PC-9 (cell line): ENCODE measurements at regions not wholly inside any gene's neighbourhood (a gene's known extent, or its start where the extent isn't known, plus 50 kb on each side); places are given as distances from the start of the nearest gene placed in this dataset.

ENCODE experiments used
- BruUV-seq: library from RNA; stranded (reverse); fragments of 400-500 nt; replicated peaks from 2 replicates; lab custom pipeline; 2021; lab: Mats Ljungman, UMichigan
- CTCF ChIA-PET: fragments of 300-600 bp; sonication (Branson Sonifier 250); formaldehyde crosslinking; loops from one replicate; lab custom pipeline; 2022; ENCODE audit warnings: antibody characterized with exemption; lab: Charles Lee
- POLR2A ChIA-PET: fragments of 300-600 bp; sonication (Branson Sonifier 250); formaldehyde crosslinking; loops from one replicate; lab custom pipeline; 2022; ENCODE audit warnings: antibody characterized with exemption; ENCODE audit not compliant: unreplicated experiment; lab: Charles Lee
- DNase-seq, 2 experiments: peaks; one replicate each; pipeline versions ENCODE4 v3.0.0 to v3.0.0-alpha.2; 2015 to 2022; ENCODE audit warnings: mixed read lengths in 1 of 2
- H2AFZ ChIP-seq: fragments of 200-600 bp; sonication (generic); 2 replicates; pipeline ENCODE4 v1.8.1; 2017; ENCODE audit warnings: antibody characterized with exemption
- H3F3A ChIP-seq: fragments of 200-600 bp; sonication (generic); 2 replicates; pipeline ENCODE4 v1.8.1; 2017; ENCODE audit warnings: antibody characterized with exemption, mild to moderate bottlenecking, low read depth; ENCODE audit not compliant: insufficient read depth
- H3K27ac ChIP-seq: fragments of 200-600 bp; sonication (generic); 2 replicates; pipeline ENCODE4 v1.6.1; 2016; ENCODE audit warnings: mixed run types
- H3K27me3 ChIP-seq: fragments of 200-600 bp; sonication (generic); 2 replicates; pipeline ENCODE4 v1.6.1; 2016; ENCODE audit warnings: low read depth, mixed run types; ENCODE audit not compliant: insufficient read depth
- H3K36me3 ChIP-seq: fragments of 200-600 bp; sonication (generic); 2 replicates; pipeline ENCODE4 v1.6.1; 2016; ENCODE audit warnings: low read depth, mixed run types
- H3K4me1 ChIP-seq: fragments of 200-600 bp; sonication (generic); replicated peaks from 2 replicates; pipeline ENCODE4 v1.6.1; 2016; ENCODE audit warnings: mixed run types; ENCODE audit not compliant: insufficient read depth
- H3K4me2 ChIP-seq: fragments of 200-600 bp; sonication (generic); 2 replicates; pipeline ENCODE4 v1.6.1; 2017; ENCODE audit warnings: mixed run types
- H3K4me3 ChIP-seq: fragments of 200-600 bp; sonication (generic); 2 replicates; pipeline ENCODE4 v1.6.1; 2016; ENCODE audit warnings: mixed run types
- H3K79me2 ChIP-seq: fragments of 200-600 bp; sonication (generic); 2 replicates; pipeline ENCODE4 v1.6.1; 2017; ENCODE audit warnings: low read depth, mixed run types
- H3K9me2 ChIP-seq: fragments of 200-600 bp; sonication (generic); 2 replicates; pipeline ENCODE4 v1.8.1; 2017; ENCODE audit warnings: mild to moderate bottlenecking; ENCODE audit not compliant: insufficient read depth
- H3K9me3 ChIP-seq: fragments of 200-600 bp; sonication (generic); 2 replicates; pipeline ENCODE4 v1.8.1; 2016; ENCODE audit warnings: low read depth; ENCODE audit not compliant: insufficient read depth
- H4K20me1 ChIP-seq: fragments of 200-600 bp; sonication (generic); 2 replicates; pipeline ENCODE4 v1.8.1; 2017; ENCODE audit not compliant: insufficient read depth
- CTCF ChIP-seq: fragments of 200-600 bp; sonication (generic); conservative IDR thresholded peaks from 2 replicates; pipeline ENCODE4 v1.6.1; 2017; ENCODE audit warnings: mixed run types, antibody characterized with exemption, mild to moderate bottlenecking, moderate library complexity
- EZH2 ChIP-seq: fragments of 200-600 bp; sonication (generic); IDR thresholded peaks from 2 replicates; pipeline ENCODE4 v1.8.0; 2017; ENCODE audit warnings: antibody characterized with exemption, low read depth
- intact Hi-C: fragments of 100-400 bp; cut with micrococcal nuclease; formaldehyde crosslinking; loops from one replicate; pipeline ENCODE4 v1.10.0; 2022; ENCODE audit not compliant: unreplicated experiment

DNA sequence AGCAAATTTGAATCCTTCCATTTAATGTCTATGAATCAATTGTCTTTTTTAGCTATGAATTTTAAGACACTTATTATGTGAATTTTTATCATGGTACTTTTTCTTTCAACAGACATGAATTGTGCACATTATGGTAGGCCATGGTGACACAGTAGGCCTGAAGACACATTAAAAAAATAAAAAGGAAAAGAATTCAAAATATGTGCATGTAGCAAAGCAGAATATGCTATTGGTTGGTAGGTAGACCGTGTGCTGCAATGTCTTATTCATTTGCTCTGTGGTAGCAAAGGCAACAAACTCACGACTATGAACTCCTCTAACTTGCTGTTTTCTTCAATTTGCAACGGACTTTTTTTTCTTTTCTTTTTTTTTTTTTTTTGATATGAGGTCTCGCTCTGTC lies 50.0 kb upstream of the EPHA3 start:
- H3K9me3 ChIP-seq: 0 out of 2 replicates have a peak, but pooled peaks cover 9% of the 10 kb centered on the region
- no peaks in the 10 kb centered on the region for H3K36me3 ChIP-seq
- no peak overlapping the region for H2AFZ ChIP-seq
- no peaks in the 10 kb centered on the region for H3K79me2 ChIP-seq
- no peak overlapping the region for H3K27ac ChIP-seq
- no peaks in the 10 kb centered on the region for H3K27me3 ChIP-seq
- H3F3A ChIP-seq: no peaks in the 10 kb centered on the region
- POLR2A ChIA-PET: no interaction called here
- TF ChIP-seq CTCF (no peak), EZH2 (no peak)
- BruUV-seq: no TSS peak
- H4K20me1 ChIP-seq: no peaks in the 10 kb centered on the region
- no peak for DNase-seq
- H3K4me3 ChIP-seq: no peak overlapping the region
- no peaks in the 10 kb centered on the region for H3K9me2 ChIP-seq
- intact Hi-C loops: no loop called here
- CTCF ChIA-PET: no interaction called here
- no peaks in the 10 kb centered on the region for H3K4me1 ChIP-seq
- no peak overlapping the region for H3K4me2 ChIP-seq
